Activated B cell treated with CpG ODN at 0.5 μM for 24 hours (primary cell): ENCODE measurements at regions not wholly inside any gene's neighbourhood (a gene's known extent, or its start where the extent isn't known, plus 50 kb on each side); places are given as distances from the start of the nearest gene placed in this dataset.

Experiments
- ATAC-seq: fragments of 200-7000 bp; cut with Tn5 transposase; one replicate; pipeline ENCODE4 v1.10.0; 2021; ENCODE audit warnings: low read depth, mild to moderate bottlenecking, moderate library complexity
- CTCF ChIA-PET: fragments of 350-600 bp; sonication (Branson Sonifier 250); formaldehyde crosslinking; loops from one replicate; lab custom pipeline; 2021; ENCODE audit warnings: antibody characterized with exemption; lab: Charles Lee
- POLR2A ChIA-PET: fragments of 350-600 bp; sonication (Branson Sonifier 250); formaldehyde crosslinking; loops from one replicate; lab custom pipeline; 2021; ENCODE audit warnings: antibody characterized with exemption; lab: Charles Lee
- DNase-seq: peaks from one replicate; pipeline ENCODE4 v3.0.0; 2022
- H3K27ac Mint-ChIP-seq: one replicate; pipeline ENCODE4 v1.8.0; 2020; ENCODE audit warnings: mixed read lengths
- H3K27me3 Mint-ChIP-seq: one replicate; pipeline ENCODE4 v1.8.0; 2021; ENCODE audit warnings: mixed read lengths
- H3K36me3 Mint-ChIP-seq: one replicate; pipeline ENCODE4 v1.8.0; 2021; ENCODE audit warnings: low read depth, mixed read lengths
- H3K4me1 Mint-ChIP-seq: one replicate; pipeline ENCODE4 v1.8.0; 2021; ENCODE audit warnings: mixed read lengths
- H3K4me3 Mint-ChIP-seq: one replicate; pipeline ENCODE4 v1.8.0; 2020; ENCODE audit warnings: mild to moderate bottlenecking, mixed read lengths
- H3K9me3 Mint-ChIP-seq: one replicate; pipeline ENCODE4 v1.8.0; 2020; ENCODE audit warnings: mixed read lengths
- CTCF ChIP-seq: fragments of 200-600 bp; IDR thresholded peaks from one replicate; pipeline ENCODE4 v1.8.0; 2022; ENCODE audit warnings: antibody characterized with exemption, mild to moderate bottlenecking
- intact Hi-C: fragments of 100-400 bp; cut with micrococcal nuclease; formaldehyde crosslinking; loops from one replicate; pipeline ENCODE4 v1.15.1; 2024

GRCh38 chr17:55567240-55568214 lies 56.3 kb upstream of the SMIM36 start:
- DNase-seq (no peak), ATAC-seq (no peak)
- H3K27ac Mint-ChIP-seq = no peak overlapping the region
- no peak for TF ChIP-seq CTCF
- CTCF ChIA-PET = interaction anchor here (1.8 kb wide), 1 partner anchor 41 kb away, joined by 6 read pairs; no protein-coding TSS in a partner anchor
- no peak overlapping the region for H3K4me3 Mint-ChIP-seq
- no peaks in the 10 kb centered on the region for H3K9me3 Mint-ChIP-seq
- peaks cover 4% of the 10 kb centered on the region for H3K27me3 Mint-ChIP-seq
- H3K36me3 Mint-ChIP-seq = no peaks in the 10 kb centered on the region
- intact Hi-C loops = no loop called here
- POLR2A ChIA-PET = interaction anchor here (0.6 kb wide), 2 partner anchors 10 to 27 kb away, joined by 3 to 4 read pairs; no protein-coding TSS in a partner anchor
- no peaks in the 10 kb centered on the region for H3K4me1 Mint-ChIP-seq

GRCh38 chr17:55564081-55564480 lies 52.8 kb upstream of the SMIM36 start:
- Mint-ChIP-seq H3K36me3 (no peaks in the 10 kb centered on the region), H3K27me3 (no peaks in the 10 kb centered on the region), H3K27ac (no peak overlapping the region), H3K4me3 (no peak overlapping the region), H3K9me3 (no peaks in the 10 kb centered on the region), H3K4me1 (no peaks in the 10 kb centered on the region)
- intact Hi-C loops = no loop called here
- ChIA-PET CTCF (interaction anchor here (1.4 kb wide), 1 partner anchor 38 kb away, joined by 3 read pairs; no protein-coding TSS in a partner anchor), POLR2A (no interaction called here)
- no peak for TF ChIP-seq CTCF
- DNase-seq = no peak
- no peak for ATAC-seq

GRCh38 chr17:55563363-55563762 lies 52.1 kb upstream of the SMIM36 start:
- Mint-ChIP-seq H3K4me3 (no peak overlapping the region), H3K9me3 (no peaks in the 10 kb centered on the region), H3K27me3 (peaks cover under 1% of the 10 kb centered on the region), H3K4me1 (no peaks in the 10 kb centered on the region), H3K36me3 (no peaks in the 10 kb centered on the region), H3K27ac (no peak overlapping the region)
- no peak for TF ChIP-seq CTCF
- ATAC-seq (no peak), DNase-seq (no peak)
- intact Hi-C loops = no loop called here
- ChIA-PET CTCF (interaction anchor here (1.4 kb wide), 1 partner anchor 39 kb away, joined by 3 read pairs; no protein-coding TSS in a partner anchor), POLR2A (no interaction called here)

- POLR2A ChIA-PET = no interaction called here
These were observed 50.8 kb upstream of the SMIM36 start for GRCh38 chr17:55561973-55562495.

More at GRCh38 chr17:55561973-55562495, 50.8 kb upstream of the SMIM36 start:
- TF ChIP-seq CTCF = no peak
- Mint-ChIP-seq H3K36me3 (no peaks in the 10 kb centered on the region), H3K27me3 (peaks cover 3% of the 10 kb centered on the region), H3K27ac (no peak overlapping the region), H3K4me1 (no peaks in the 10 kb centered on the region), H3K9me3 (no peaks in the 10 kb centered on the region), H3K4me3 (no peak overlapping the region)
- CTCF ChIA-PET = interaction anchor here (1.2 kb wide), 1 partner anchor 39 kb away, joined by 3 read pairs; no protein-coding TSS in a partner anchor
- ATAC-seq (no peak), DNase-seq (no peak)
- intact Hi-C loops = no loop called here
